Fibroblast of the conjunctiva (primary cell): ENCODE measurements at regions not wholly inside any gene's neighbourhood (a gene's known extent, or its start where the extent isn't known, plus 50 kb on each side); places are given as distances from the start of the nearest gene placed in this dataset.

ENCODE experiments used
- DNase-seq: peaks from one replicate; pipeline ENCODE4 v3.0.0-alpha.2; 2010; ENCODE audit warnings: low read depth

GRCh38 chr1:199109160-199109559, 470.3 kb downstream of the PTPRC start:
- no peak for DNase-seq

- no peak for DNase-seq
Observed at GRCh38 chr1:199112365-199112764, 473.5 kb downstream of the PTPRC start.

GRCh38 chr1:199113265-199113869, 474.5 kb downstream of the PTPRC start:
- DNase-seq: peak; percentile 69

GRCh38 chr1:199116488-199116887, 477.6 kb downstream of the PTPRC start:
- no peak for DNase-seq

GRCh38 chr1:199121047-199121446, 482.2 kb downstream of the PTPRC start:
- DNase-seq: no peak

GRCh38 chr1:199122085-199122484, 483.2 kb downstream of the PTPRC start:
- DNase-seq: no peak

- DNase-seq: no peak
Observed at GRCh38 chr1:199122532-199123311, 483.9 kb downstream of the PTPRC start.

GRCh38 chr1:199123615-199124014, 484.8 kb downstream of the PTPRC start:
- no peak for DNase-seq

- no peak for DNase-seq
Observed at GRCh38 chr1:199124351-199124750, 485.5 kb downstream of the PTPRC start.

- no peak for DNase-seq
Observed at GRCh38 chr1:199129247-199129646, 490.4 kb downstream of the PTPRC start.

GRCh38 chr1:199132006-199132405, 493.2 kb downstream of the PTPRC start:
- no peak for DNase-seq

- no peak for DNase-seq
Observed at GRCh38 chr1:199135901-199136300, 497.1 kb downstream of the PTPRC start.

- no peak for DNase-seq
Observed at GRCh38 chr1:199138061-199138460, 499.2 kb downstream of the PTPRC start.

GRCh38 chr1:199149591-199149990, 510.8 kb downstream of the PTPRC start:
- DNase-seq: no peak

- DNase-seq: no peak
Observed at GRCh38 chr1:199150756-199151155, 511.9 kb downstream of the PTPRC start.

GRCh38 chr1:199151634-199152425, 513.0 kb downstream of the PTPRC start:
- no peak for DNase-seq

GRCh38 chr1:199152676-199153075, 513.8 kb downstream of the PTPRC start:
- DNase-seq: no peak

- no peak for DNase-seq
Observed at GRCh38 chr1:199155166-199156019, 516.6 kb downstream of the PTPRC start.

- no peak for DNase-seq
Observed at GRCh38 chr1:199157494-199157893, 518.7 kb downstream of the PTPRC start.

- no peak for DNase-seq
Observed at GRCh38 chr1:199160521-199161318, 521.9 kb downstream of the PTPRC start.

- DNase-seq: no peak
Observed at GRCh38 chr1:199161319-199161680, 522.5 kb downstream of the PTPRC start.
